ENCODE measurements at regions not wholly inside any gene's neighbourhood (a gene's known extent, or its start where the extent isn't known, plus 50 kb on each side); places are given as distances from the start of the nearest gene placed in this dataset.
"Not testable (repeated sequence)": the region's sequence is repeated elsewhere in the genome, so short reads cannot be mapped to it uniquely, and the experiment has no call there.

DNA sequence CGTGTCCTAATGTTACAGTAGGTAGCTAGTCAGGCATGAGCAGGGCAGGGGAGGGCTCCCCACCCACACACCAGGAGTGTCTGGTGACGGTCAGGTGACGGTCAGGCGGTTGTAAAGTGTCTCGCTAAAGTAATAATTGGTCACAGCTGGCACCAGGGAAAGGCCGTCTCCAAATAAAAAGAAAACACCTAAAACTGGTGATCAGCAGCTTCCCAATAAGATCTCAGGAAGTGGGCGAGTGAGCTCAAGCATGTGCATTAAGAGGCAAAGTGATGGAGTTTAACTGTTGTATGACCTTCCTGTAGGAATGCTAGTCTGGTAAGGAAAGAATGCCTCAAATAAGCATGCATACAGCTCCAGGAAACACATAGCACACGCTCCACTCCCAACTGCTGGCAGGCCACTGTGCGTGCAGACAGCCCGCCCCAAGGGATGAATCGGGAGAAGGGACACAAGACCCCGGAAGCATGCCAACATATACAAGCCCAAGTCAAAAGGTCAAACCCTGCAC, 177.1 kb downstream of the RNF144A start:
- H3K4me3 ChIP-seq (replicated peaks in 1 of 3), result no peak overlapping the region
- TF ChIP-seq, protein P1, sequence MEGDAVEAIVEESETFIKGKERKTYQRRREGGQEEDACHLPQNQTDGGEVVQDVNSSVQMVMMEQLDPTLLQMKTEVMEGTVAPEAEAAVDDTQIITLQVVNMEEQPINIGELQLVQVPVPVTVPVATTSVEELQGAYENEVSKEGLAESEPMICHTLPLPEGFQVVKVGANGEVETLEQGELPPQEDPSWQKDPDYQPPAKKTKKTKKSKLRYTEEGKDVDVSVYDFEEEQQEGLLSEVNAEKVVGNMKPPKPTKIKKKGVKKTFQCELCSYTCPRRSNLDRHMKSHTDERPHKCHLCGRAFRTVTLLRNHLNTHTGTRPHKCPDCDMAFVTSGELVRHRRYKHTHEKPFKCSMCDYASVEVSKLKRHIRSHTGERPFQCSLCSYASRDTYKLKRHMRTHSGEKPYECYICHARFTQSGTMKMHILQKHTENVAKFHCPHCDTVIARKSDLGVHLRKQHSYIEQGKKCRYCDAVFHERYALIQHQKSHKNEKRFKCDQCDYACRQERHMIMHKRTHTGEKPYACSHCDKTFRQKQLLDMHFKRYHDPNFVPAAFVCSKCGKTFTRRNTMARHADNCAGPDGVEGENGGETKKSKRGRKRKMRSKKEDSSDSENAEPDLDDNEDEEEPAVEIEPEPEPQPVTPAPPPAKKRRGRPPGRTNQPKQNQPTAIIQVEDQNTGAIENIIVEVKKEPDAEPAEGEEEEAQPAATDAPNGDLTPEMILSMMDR (IDR thresholded peaks at IDR 0.05), result no peak
- no peak for TF ChIP-seq POLR2A (IDR thresholded peaks at IDR 0.05)
- no peaks in the 10 kb centered on the region for H3K27me3 ChIP-seq
- no peaks in the 10 kb centered on the region for H3K36me3 ChIP-seq
- H3K27ac ChIP-seq, result peak overlapping the region in 2 of 3 donors; percentile 36
- no peaks in the 10 kb centered on the region for H3K9me3 ChIP-seq
- DNase-seq, result peak; percentile 76 to 78
- H3K4me1 ChIP-seq, result peaks cover 10 to 21% of the 10 kb centered on the region in 2 donors
- 31 to 39% methylated on average over 12 of the region's 12 CpGs for WGBS, 2 donors
- intact Hi-C loops (cut with DNase I), result no loop called here

DNA sequence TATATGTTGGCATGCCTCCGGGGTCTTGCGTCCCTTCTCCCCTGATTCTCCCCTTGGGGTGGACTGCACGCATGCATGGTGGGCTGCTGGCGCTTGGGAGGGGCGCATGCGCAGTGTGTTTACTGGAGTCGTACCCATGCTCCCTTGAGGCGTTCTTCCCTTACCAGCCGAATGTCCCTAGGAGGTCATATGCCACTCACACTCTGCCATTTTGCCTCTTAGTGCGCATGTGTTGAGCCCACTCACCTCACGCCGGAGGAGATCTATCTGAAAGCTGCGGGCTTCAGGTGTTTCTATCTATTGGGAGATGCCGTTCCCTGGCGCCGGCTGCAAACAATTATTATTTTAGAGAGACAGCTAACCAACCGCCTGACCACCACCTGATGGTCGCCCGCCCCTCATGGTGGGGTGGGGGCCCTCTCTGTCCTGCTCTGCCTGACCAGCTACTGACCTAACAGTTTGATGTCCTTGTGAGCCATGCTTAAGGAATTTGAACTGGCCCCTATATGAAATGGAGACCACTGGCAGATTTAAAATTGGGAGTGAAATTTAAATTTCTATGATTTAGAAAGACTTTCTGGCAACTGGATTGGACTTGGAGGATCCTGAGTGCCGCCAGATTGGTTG, 179.6 kb downstream of the RNF144A start:
- WGBS, 2 donors, result 76 to 83% methylated on average over 18 to 20 of the region's 20 CpGs
- TF ChIP-seq, protein P1 (IDR thresholded peaks at IDR 0.05), result no peak
- no peak for TF ChIP-seq POLR2A (IDR thresholded peaks at IDR 0.05)
- no peaks in the 10 kb centered on the region for H3K9me3 ChIP-seq
- no peaks in the 10 kb centered on the region for H3K36me3 ChIP-seq
- H3K27me3 ChIP-seq, result no peaks in the 10 kb centered on the region
- DNase-seq, result peak in 1 of 2 donors; percentile 13
- H3K4me3 ChIP-seq (replicated peaks in 1 of 3), result no peak overlapping the region
- no peak overlapping the region for H3K27ac ChIP-seq
- H3K4me1 ChIP-seq, result peaks cover 10 to 21% of the 10 kb centered on the region in 2 donors
- intact Hi-C loops (cut with DNase I), result no loop called here

DNA sequence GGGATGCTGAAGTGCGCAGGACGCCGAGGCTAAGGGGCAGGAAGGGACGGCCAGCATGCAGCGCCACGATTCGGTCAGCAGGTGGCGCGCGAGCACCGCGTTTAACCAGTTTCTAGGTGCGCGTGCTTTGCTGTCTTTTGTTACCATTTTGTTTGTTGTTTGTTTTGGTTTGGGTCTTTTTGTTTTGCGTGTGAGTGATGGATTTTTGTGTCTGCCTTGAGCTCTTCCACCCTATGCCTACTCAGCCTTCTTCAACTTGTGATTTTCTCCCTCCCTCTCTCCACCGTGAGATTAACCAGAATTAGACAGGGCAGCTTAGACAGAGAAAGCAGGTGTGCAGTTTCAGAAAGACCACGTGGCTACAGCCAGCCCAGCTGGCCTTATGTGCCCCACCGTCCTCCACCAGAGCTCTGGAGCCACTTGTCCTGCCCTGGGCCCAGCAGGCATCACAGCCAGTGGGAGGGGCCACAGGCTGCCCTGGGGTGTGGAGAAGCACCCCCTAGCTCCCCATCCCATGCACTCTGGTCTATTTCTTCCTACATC, 180.2 kb downstream of the RNF144A start:
- peak; percentile 65 to 79 for DNase-seq
- no peaks in the 10 kb centered on the region for H3K27me3 ChIP-seq
- no peaks in the 10 kb centered on the region for H3K36me3 ChIP-seq
- H3K9me3 ChIP-seq, result no peaks in the 10 kb centered on the region
- peaks cover 10 to 21% of the 10 kb centered on the region in 2 donors for H3K4me1 ChIP-seq
- H3K4me3 ChIP-seq (replicated peaks in 1 of 3), result no peak overlapping the region
- no peak overlapping the region for H3K27ac ChIP-seq
- WGBS, 2 donors, result 2% methylated on average over 18 of the region's 18 CpGs
- TF ChIP-seq, protein P1 (IDR thresholded peaks at IDR 0.05), result peak; percentile 84 to 98 (median 94)
- no peak for TF ChIP-seq POLR2A (IDR thresholded peaks at IDR 0.05)
- intact Hi-C loops (cut with DNase I), result no loop called here

GRCh38 chr2:7098816-7099215, 181.6 kb downstream of the RNF144A start:
- 94 to 96% methylated on average over 4 of the region's 4 CpGs for WGBS, 2 donors
- TF ChIP-seq POLR2A (IDR thresholded peaks at IDR 0.05), result no peak
- TF ChIP-seq, protein P1 (IDR thresholded peaks at IDR 0.05), result no peak
- H3K27ac ChIP-seq, result no peak overlapping the region
- H3K27me3 ChIP-seq, result no peaks in the 10 kb centered on the region
- no peak overlapping the region for H3K4me3 ChIP-seq (replicated peaks in 1 of 3)
- intact Hi-C loops (cut with DNase I), result no loop called here
- peaks cover 8 to 18% of the 10 kb centered on the region in 2 donors for H3K4me1 ChIP-seq
- no peaks in the 10 kb centered on the region for H3K9me3 ChIP-seq
- DNase-seq, result no peak
- no peaks in the 10 kb centered on the region for H3K36me3 ChIP-seq

- H3K36me3 ChIP-seq; H3K27ac ChIP-seq; DNase-seq; intact Hi-C loops (cut with DNase I); H3K9me3 ChIP-seq; H3K27me3 ChIP-seq; H3K4me1 ChIP-seq; H3K4me3 ChIP-seq (replicated peaks in 1 of 3): not testable (repeated sequence)
- WGBS, 2 donors, result 78 to 83% methylated on average over 4 of the region's 4 CpGs
Measured at GRCh38 chr2:7099687-7100086, 182.5 kb downstream of the RNF144A start.
